WI38 (cell line): ENCODE measurements at regions not wholly inside any gene's neighbourhood (a gene's known extent, or its start where the extent isn't known, plus 50 kb on each side); places are given as distances from the start of the nearest gene placed in this dataset.

Experiments used
- H3K4me3 ChIP-seq: 2 replicates; pipeline ENCODE4 v1.5.1; 2011; ENCODE audit warnings: low read depth, mild to moderate bottlenecking, control low read depth, low read length
- CTCF ChIP-seq: IDR thresholded peaks from 2 replicates; pipeline ENCODE4 v1.5.1; 2012; ENCODE audit warnings: low read depth, mild to moderate bottlenecking, control low read depth, low read length

- TF ChIP-seq CTCF, result no peak
Observed at GRCh38 chr2:88811681-88812080, 120.2 kb downstream of the RPIA start.

GRCh38 chr2:88813612-88814011, 122.1 kb downstream of the RPIA start:
- no peak overlapping the region for H3K4me3 ChIP-seq
- TF ChIP-seq CTCF, result no peak

More at GRCh38 chr2:88811681-88812080, 120.2 kb downstream of the RPIA start:
- H3K4me3 ChIP-seq, result no peak overlapping the region

GRCh38 chr2:88815282-88815681, 123.8 kb downstream of the RPIA start:
- TF ChIP-seq CTCF, result no peak

GRCh38 chr2:88815697-88816096, 124.2 kb downstream of the RPIA start:
- TF ChIP-seq CTCF, result no peak
- H3K4me3 ChIP-seq, result no peak overlapping the region

More at GRCh38 chr2:88815282-88815681, 123.8 kb downstream of the RPIA start:
- no peak overlapping the region for H3K4me3 ChIP-seq

- no peak overlapping the region for H3K4me3 ChIP-seq
- TF ChIP-seq CTCF, result no peak
Observed at GRCh38 chr2:88818381-88818780, 126.9 kb downstream of the RPIA start.

GRCh38 chr2:88824951-88825350, 133.5 kb downstream of the RPIA start:
- no peak for TF ChIP-seq CTCF
- H3K4me3 ChIP-seq, result no peak overlapping the region

- no peak for TF ChIP-seq CTCF
- H3K4me3 ChIP-seq, result no peak overlapping the region
Observed at GRCh38 chr2:88826399-88826798, 134.9 kb downstream of the RPIA start.
